ENCODE measurements at regions not wholly inside any gene's neighbourhood (a gene's known extent, or its start where the extent isn't known, plus 50 kb on each side); places are given as distances from the start of the nearest gene placed in this dataset.

GRCh38 chr10:113290137-113290536 is 262.7 kb upstream of the HABP2 start:
- intact Hi-C loops (cut with DNase I; ENCODE audit: low total_unique reads), result no loop called here
- TF ChIP-seq CTCF (IDR thresholded peaks at IDR 0.05), result no peak
- no peak for TF ChIP-seq POLR2AphosphoS5 (IDR thresholded peaks at IDR 0.05)
- no peak for TF ChIP-seq POLR2A (IDR thresholded peaks at IDR 0.05)
- Histone ChIP-seq H3K36me3 (no peaks in the 10 kb centered on the region), H3K27me3 (no peaks in the 10 kb centered on the region), H3K4me1 (no peaks in the 10 kb centered on the region), H3K27ac (no peak overlapping the region), H3K4me3 (no peak overlapping the region), H3K9me3 (no peaks in the 10 kb centered on the region)
- DNase-seq (ENCODE audit: low spot score in 2 of 2), result no peak

GRCh38 chr10:113291413-113291812 is 261.4 kb upstream of the HABP2 start:
- Histone ChIP-seq H3K4me3 (no peak overlapping the region), H3K9me3 (no peaks in the 10 kb centered on the region)
- intact Hi-C loops (cut with DNase I; ENCODE audit: low total_unique reads), result no loop called here

GRCh38 chr10:113292086-113292485 is 260.8 kb upstream of the HABP2 start:
- no peak for TF ChIP-seq CTCF (IDR thresholded peaks at IDR 0.05)
- TF ChIP-seq POLR2A (IDR thresholded peaks at IDR 0.05), result no peak
- TF ChIP-seq POLR2AphosphoS5 (IDR thresholded peaks at IDR 0.05), result no peak
- intact Hi-C loops (cut with DNase I; ENCODE audit: low total_unique reads), result no loop called here

More at GRCh38 chr10:113291413-113291812, 261.4 kb upstream of the HABP2 start:
- Histone ChIP-seq H3K4me1 (no peaks in the 10 kb centered on the region), H3K27ac (no peak overlapping the region), H3K27me3 (no peaks in the 10 kb centered on the region), H3K36me3 (no peaks in the 10 kb centered on the region)
- TF ChIP-seq POLR2AphosphoS5 (IDR thresholded peaks at IDR 0.05) (no peak), CTCF (IDR thresholded peaks at IDR 0.05) (no peak), POLR2A (IDR thresholded peaks at IDR 0.05) (no peak)
- DNase-seq (ENCODE audit: low spot score in 2 of 2), result no peak

GRCh38 chr10:113292743-113293142 is 260.1 kb upstream of the HABP2 start:
- no peak for TF ChIP-seq CTCF (IDR thresholded peaks at IDR 0.05)
- TF ChIP-seq POLR2A (IDR thresholded peaks at IDR 0.05), result no peak
- no peak for TF ChIP-seq POLR2AphosphoS5 (IDR thresholded peaks at IDR 0.05)
- Histone ChIP-seq H3K4me1 (no peaks in the 10 kb centered on the region), H3K36me3 (no peaks in the 10 kb centered on the region), H3K9me3 (no peaks in the 10 kb centered on the region), H3K27me3 (no peaks in the 10 kb centered on the region), H3K27ac (no peak overlapping the region), H3K4me3 (no peak overlapping the region)
- intact Hi-C loops (cut with DNase I; ENCODE audit: low total_unique reads), result no loop called here
- DNase-seq (ENCODE audit: low spot score in 2 of 2), result no peak

More at GRCh38 chr10:113292086-113292485, 260.8 kb upstream of the HABP2 start:
- H3K36me3 ChIP-seq, result no peaks in the 10 kb centered on the region
- H3K4me1 ChIP-seq, result no peaks in the 10 kb centered on the region
- no peak for DNase-seq (ENCODE audit: low spot score in 2 of 2)
- H3K9me3 ChIP-seq, result no peaks in the 10 kb centered on the region
- H3K27me3 ChIP-seq, result no peaks in the 10 kb centered on the region
- H3K4me3 ChIP-seq, result no peak overlapping the region
- no peak overlapping the region for H3K27ac ChIP-seq

DNA sequence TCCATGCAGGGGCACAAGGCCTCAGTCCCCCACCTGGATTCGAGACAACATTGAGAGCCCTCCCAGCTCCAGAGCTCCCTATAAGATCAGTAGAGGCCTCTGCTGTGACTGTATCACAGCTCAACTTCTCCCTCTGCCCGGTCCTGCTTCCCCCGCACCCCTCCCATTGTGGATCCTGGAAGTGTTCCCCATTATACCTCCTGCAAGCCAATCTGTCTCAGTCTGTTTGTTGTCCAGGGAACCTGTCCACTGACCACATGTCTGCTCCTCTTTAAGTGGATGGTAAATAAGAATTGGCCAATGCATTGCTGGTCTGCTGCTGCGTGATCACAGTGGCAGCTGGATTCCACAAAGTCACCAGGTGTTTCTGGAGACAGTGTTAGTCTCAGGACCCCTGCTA is 259.7 kb upstream of the HABP2 start:
- intact Hi-C loops (cut with DNase I; ENCODE audit: low total_unique reads), result no loop called here

More for the DNA sequence above, 259.7 kb upstream of the HABP2 start:
- H3K4me1 ChIP-seq, result no peaks in the 10 kb centered on the region
- TF ChIP-seq CTCF (IDR thresholded peaks at IDR 0.05) (no peak), POLR2AphosphoS5 (IDR thresholded peaks at IDR 0.05) (no peak), POLR2A (IDR thresholded peaks at IDR 0.05) (no peak)
- H3K36me3 ChIP-seq, result no peaks in the 10 kb centered on the region
- H3K27ac ChIP-seq, result no peak overlapping the region
- H3K27me3 ChIP-seq, result no peaks in the 10 kb centered on the region
- no peaks in the 10 kb centered on the region for H3K9me3 ChIP-seq
- DNase-seq (ENCODE audit: low spot score in 2 of 2), result no peak
- no peak overlapping the region for H3K4me3 ChIP-seq
